IMR-90 (cell line): ENCODE measurements at regions not wholly inside any gene's neighbourhood (a gene's known extent, or its start where the extent isn't known, plus 50 kb on each side); places are given as distances from the start of the nearest gene placed in this dataset.
"Not testable (repeated sequence)": the region's sequence is repeated elsewhere in the genome, so short reads cannot be mapped to it uniquely, and the experiment has no call there.

Experiments used
- ATAC-seq: fragments of 200-7000 bp; cut with Tn5 transposase; 2 replicates; pipeline ENCODE4 v1.9.1; 2020; ENCODE audit warnings: low read depth, mild to moderate bottlenecking, moderate library complexity
- BruUV-seq: library from RNA; stranded (reverse); fragments of 400-500 nt; replicated peaks from 2 replicates; lab custom pipeline; 2021; lab: Mats Ljungman, UMichigan
- CTCF ChIA-PET: fragments of 300-600 bp; formaldehyde crosslinking; extraction: SDS; loops from one replicate; lab custom pipeline; 2021; ENCODE audit warnings: antibody characterized with exemption; lab: Yijun Ruan, JAX
- POLR2A ChIA-PET: fragments of 300-600 bp; sonication (Branson Sonifier 250); formaldehyde crosslinking; loops from one replicate; lab custom pipeline; 2022; ENCODE audit warnings: antibody characterized with exemption; ENCODE audit not compliant: unreplicated experiment; lab: Charles Lee
- DNase-seq: peaks from one replicate; pipeline ENCODE4 v3.0.0; 2013
- H2AFZ ChIP-seq: replicated peaks from 2 replicates; pipeline ENCODE3; 2013; ENCODE audit warnings: low read length, mild to moderate bottlenecking; ENCODE audit not compliant: poor library complexity
- H2AK5ac ChIP-seq: 2 replicates; pipeline ENCODE4 v1.6.1; 2013; ENCODE audit warnings: low read depth, low read length, inconsistent platforms
- H2AK9ac ChIP-seq: replicated peaks from 2 replicates; pipeline ENCODE3; 2013; ENCODE audit warnings: mild to moderate bottlenecking, low read depth, low read length, moderate library complexity; ENCODE audit not compliant: poor library complexity
- H2BK120ac ChIP-seq: 2 replicates; pipeline ENCODE4 v1.6.1; 2013; ENCODE audit warnings: low read depth, low read length, inconsistent platforms
- H2BK15ac ChIP-seq: 3 replicates; pipeline ENCODE4 v1.6.1; 2013; ENCODE audit warnings: low read depth, low read length, inconsistent platforms
- H2BK20ac ChIP-seq: 2 replicates; pipeline ENCODE4 v1.6.1; 2013; ENCODE audit warnings: low read depth, mild to moderate bottlenecking, inconsistent platforms, low read length, moderate library complexity
- H2BK5ac ChIP-seq: 2 replicates; pipeline ENCODE4 v1.6.1; 2013; ENCODE audit warnings: mild to moderate bottlenecking, low read depth, low read length, inconsistent platforms; ENCODE audit not compliant: poor library complexity, severe bottlenecking
- H3K14ac ChIP-seq: replicated peaks from 2 replicates; pipeline ENCODE4 v1.6.1; 2013; ENCODE audit warnings: low read depth, low read length, inconsistent platforms
- H3K18ac ChIP-seq: 2 replicates; pipeline ENCODE4 v1.6.1; 2013; ENCODE audit warnings: low read depth, low read length, control low read depth
- H3K23ac ChIP-seq: 2 replicates; pipeline ENCODE4 v1.6.1; 2013; ENCODE audit warnings: low read depth, low read length, inconsistent platforms
- H3K27ac ChIP-seq: 2 replicates; pipeline ENCODE4 v1.5.1; 2013; ENCODE audit warnings: mild to moderate bottlenecking, control low read depth, low read length; ENCODE audit not compliant: insufficient read depth
- H3K27me3 ChIP-seq: 2 replicates; pipeline ENCODE4 v1.6.1; 2013; ENCODE audit warnings: low read length; ENCODE audit not compliant: control insufficient read depth, insufficient read depth
- H3K36me3 ChIP-seq: 2 replicates; pipeline ENCODE4 v1.6.1; 2013; ENCODE audit warnings: low read length, mixed read lengths; ENCODE audit not compliant: control insufficient read depth, insufficient read depth
- H3K4ac ChIP-seq: 2 replicates; pipeline ENCODE4 v1.6.1; 2013; ENCODE audit warnings: low read depth, low read length, inconsistent platforms
- H3K4me1 ChIP-seq: 2 replicates; pipeline ENCODE4 v1.6.1; 2013; ENCODE audit warnings: low read length, mixed read lengths; ENCODE audit not compliant: control insufficient read depth, insufficient read depth
- H3K4me2 ChIP-seq: 2 replicates; pipeline ENCODE4 v1.6.1; 2013; ENCODE audit warnings: low read depth, mild to moderate bottlenecking, control low read depth, low read length, moderate library complexity
- H3K4me3 ChIP-seq: 2 replicates; pipeline ENCODE4 v1.5.1; 2013; ENCODE audit warnings: low read depth, mild to moderate bottlenecking, control low read depth, low read length, moderate library complexity; ENCODE audit not compliant: insufficient read depth
- H3K56ac ChIP-seq: 2 replicates; pipeline ENCODE4 v1.6.1; 2013; ENCODE audit warnings: low read length, inconsistent platforms; ENCODE audit not compliant: insufficient read depth; ENCODE audit errors: extremely low read depth
- H3K79me1 ChIP-seq, 2 experiments: 2 replicates each; pipeline ENCODE4 v1.6.1; 2013; ENCODE audit warnings: low read length in 2 of 2, inconsistent platforms in 1 of 2, low read depth in 1 of 2
- H3K9ac ChIP-seq: 2 replicates; pipeline ENCODE4 v1.6.1; 2013; ENCODE audit warnings: low read depth, low read length, control low read depth
- H3K9me1 ChIP-seq: 2 replicates; pipeline ENCODE4 v1.6.1; 2013; ENCODE audit warnings: low read length, inconsistent platforms; ENCODE audit not compliant: insufficient read depth
- H3K9me3 ChIP-seq: 2 replicates; pipeline ENCODE4 v1.6.1; 2013; ENCODE audit warnings: low read length; ENCODE audit not compliant: control insufficient read depth, insufficient read depth
- H4K20me1 ChIP-seq: 2 replicates; pipeline ENCODE4 v1.6.1; 2013; ENCODE audit warnings: low read length, inconsistent platforms; ENCODE audit not compliant: insufficient read depth
- H4K5ac ChIP-seq: 2 replicates; pipeline ENCODE4 v1.6.1; 2013; ENCODE audit warnings: mild to moderate bottlenecking, low read depth, low read length, control low read depth
- H4K8ac ChIP-seq, 2 experiments: 2 replicates each; pipeline ENCODE4 v1.6.1; 2013; ENCODE audit warnings: low read depth in 2 of 2, low read length in 2 of 2, control low read depth in 1 of 2, inconsistent platforms in 1 of 2
- H4K91ac ChIP-seq: 2 replicates; pipeline ENCODE4 v1.6.1; 2013; ENCODE audit warnings: low read depth, low read length, inconsistent platforms; ENCODE audit not compliant: insufficient read depth
- WGBS, 2 experiments: methylation state at CpG; one replicate each; pipeline versions ENCODE4 v1.1.5 to v1.1.7; 2013; ENCODE audit warnings: missing lambda C conversion rate in 2 of 2; ENCODE audit not compliant: insufficient read length in 1 of 2; ENCODE audit errors: extremely low coverage in 2 of 2; 5-methylcytosine and 5-hydroxymethylcytosine counted together
- dilution Hi-C: fragments of 300-500 bp; cut with HindIII; formaldehyde crosslinking; loops from one replicate; pipeline ENCODE4 v1.14.3; 2018; ENCODE audit warnings: low sequenced_read_pairs; ENCODE audit not compliant: unreplicated experiment
- in situ Hi-C: fragments of 300-500 bp; cut with MboI; formaldehyde crosslinking; loops from 3 replicates; pipeline ENCODE4 v1.14.3; 2019; ENCODE audit warnings: low sequenced_read_pairs, inconsistent platforms, mixed read lengths
- intact Hi-C: fragments of 100-400 bp; cut with micrococcal nuclease; formaldehyde crosslinking; loops from 2 replicates; pipeline ENCODE4 v1.10.0; 2022

- H4K5ac ChIP-seq, H2AK9ac ChIP-seq, H3K36me3 ChIP-seq, H3K4me1 ChIP-seq, H2BK20ac ChIP-seq, H3K9me1 ChIP-seq, dilution Hi-C loops, H3K79me1 ChIP-seq, H3K23ac ChIP-seq, H3K27ac ChIP-seq, H2BK15ac ChIP-seq, H3K27me3 ChIP-seq, H2BK5ac ChIP-seq, H3K14ac ChIP-seq, H3K4me2 ChIP-seq, ATAC-seq, CTCF ChIA-PET, H4K20me1 ChIP-seq, H3K56ac ChIP-seq, DNase-seq, POLR2A ChIA-PET, H2AFZ ChIP-seq, H3K9me3 ChIP-seq, H2AK5ac ChIP-seq, BruUV-seq, intact Hi-C loops, H4K8ac ChIP-seq, H3K4ac ChIP-seq, H2BK120ac ChIP-seq, H3K18ac ChIP-seq, in situ Hi-C loops, H4K91ac ChIP-seq, H3K4me3 ChIP-seq, H3K9ac ChIP-seq: not testable (repeated sequence)
- WGBS, 2 experiments: no CpG with 5 or more reads among the region's 2 CpGs
These were observed 1265.9 kb upstream of the PCDH10 start for GRCh38 chr4:131883181-131883580.

- dilution Hi-C loops, BruUV-seq, H2BK120ac ChIP-seq, H2AK5ac ChIP-seq, H2AK9ac ChIP-seq, H3K56ac ChIP-seq, H4K20me1 ChIP-seq, intact Hi-C loops, H4K8ac ChIP-seq, H3K4me1 ChIP-seq, H4K91ac ChIP-seq, H3K9me3 ChIP-seq, CTCF ChIA-PET, H3K27me3 ChIP-seq, H2BK15ac ChIP-seq, H2BK5ac ChIP-seq, H3K4me3 ChIP-seq, H3K23ac ChIP-seq, POLR2A ChIA-PET, H2BK20ac ChIP-seq, H3K9me1 ChIP-seq, H3K27ac ChIP-seq, H3K36me3 ChIP-seq, H3K4me2 ChIP-seq, H3K79me1 ChIP-seq, H2AFZ ChIP-seq, in situ Hi-C loops, ATAC-seq, H3K18ac ChIP-seq, H3K9ac ChIP-seq, H4K5ac ChIP-seq, H3K4ac ChIP-seq, DNase-seq, H3K14ac ChIP-seq: not testable (repeated sequence)
- WGBS, 2 experiments: no CpG with 5 or more reads among the region's 2 CpGs
These were observed 1223.4 kb upstream of the PCDH10 start for GRCh38 chr4:131925662-131926061.
